Brain microvascular endothelial cell (primary cell): ENCODE measurements at regions not wholly inside any gene's neighbourhood (a gene's known extent, or its start where the extent isn't known, plus 50 kb on each side); places are given as distances from the start of the nearest gene placed in this dataset.

Experiments used
- DNase-seq: peaks from one replicate; pipeline ENCODE4 v3.0.0-alpha.2; 2020
- H3K27ac ChIP-seq: fragments of 250-450 bp; sonication (Bioruptor Pico); 2 replicates; pipeline ENCODE4 v1.5.1; 2020; ENCODE audit warnings: mild to moderate bottlenecking, moderate library complexity
- H3K27me3 ChIP-seq: fragments of 250-450 bp; sonication (Bioruptor Pico); replicated peaks from 2 replicates; pipeline ENCODE4 v1.5.1; 2020; ENCODE audit warnings: mild to moderate bottlenecking
- H3K36me3 ChIP-seq: fragments of 250-450 bp; sonication (Bioruptor Pico); replicated peaks from 2 replicates; pipeline ENCODE4 v1.5.1; 2020; ENCODE audit warnings: mild to moderate bottlenecking
- H3K4me3 ChIP-seq: 2 replicates; pipeline ENCODE4 v1.5.1; 2011; ENCODE audit warnings: low read depth, mild to moderate bottlenecking, control low read depth, low read length, moderate library complexity
- in situ Hi-C: cut with HindIII; loops from 2 replicates; pipeline ENCODE4 v1.10.0; 2017; ENCODE audit warnings: low sequenced_read_pairs, low pct_ligation_motif_present
- TF ChIP-seq, protein P1 (sequence below): IDR thresholded peaks from 2 replicates; pipeline ENCODE4 v1.5.1; 2011; ENCODE audit warnings: low read depth, mild to moderate bottlenecking, moderate library complexity, low read length, control low read depth, inconsistent platforms; ENCODE audit errors: missing control alignments

DNA sequence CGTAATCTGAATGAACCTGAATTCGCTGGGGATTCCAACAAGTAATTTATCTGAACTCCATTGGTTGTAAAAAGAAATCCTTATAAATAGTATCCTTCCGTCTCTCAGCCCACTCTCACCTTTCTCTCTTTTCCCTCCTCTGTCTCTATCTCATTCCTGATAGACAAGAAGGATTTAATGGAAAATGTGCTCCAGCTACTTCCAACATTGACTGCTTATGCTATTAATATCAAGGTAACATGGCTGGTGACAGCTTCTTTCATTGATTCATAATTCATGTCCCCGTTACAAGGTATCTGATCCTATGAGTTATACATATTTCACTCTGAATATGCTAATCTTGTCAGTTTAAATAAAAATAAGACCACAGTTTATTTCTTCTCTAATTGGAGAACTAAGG is 326.8 kb downstream of the RASEF start:
- Histone ChIP-seq H3K36me3 (no peaks in the 10 kb centered on the region), H3K27ac (no peak overlapping the region), H3K27me3 (no peaks in the 10 kb centered on the region), H3K4me3 (no peak overlapping the region)
- TF ChIP-seq, protein P1, sequence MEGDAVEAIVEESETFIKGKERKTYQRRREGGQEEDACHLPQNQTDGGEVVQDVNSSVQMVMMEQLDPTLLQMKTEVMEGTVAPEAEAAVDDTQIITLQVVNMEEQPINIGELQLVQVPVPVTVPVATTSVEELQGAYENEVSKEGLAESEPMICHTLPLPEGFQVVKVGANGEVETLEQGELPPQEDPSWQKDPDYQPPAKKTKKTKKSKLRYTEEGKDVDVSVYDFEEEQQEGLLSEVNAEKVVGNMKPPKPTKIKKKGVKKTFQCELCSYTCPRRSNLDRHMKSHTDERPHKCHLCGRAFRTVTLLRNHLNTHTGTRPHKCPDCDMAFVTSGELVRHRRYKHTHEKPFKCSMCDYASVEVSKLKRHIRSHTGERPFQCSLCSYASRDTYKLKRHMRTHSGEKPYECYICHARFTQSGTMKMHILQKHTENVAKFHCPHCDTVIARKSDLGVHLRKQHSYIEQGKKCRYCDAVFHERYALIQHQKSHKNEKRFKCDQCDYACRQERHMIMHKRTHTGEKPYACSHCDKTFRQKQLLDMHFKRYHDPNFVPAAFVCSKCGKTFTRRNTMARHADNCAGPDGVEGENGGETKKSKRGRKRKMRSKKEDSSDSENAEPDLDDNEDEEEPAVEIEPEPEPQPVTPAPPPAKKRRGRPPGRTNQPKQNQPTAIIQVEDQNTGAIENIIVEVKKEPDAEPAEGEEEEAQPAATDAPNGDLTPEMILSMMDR = no peak
- in situ Hi-C loops = no loop called here
- DNase-seq = no peak

DNA sequence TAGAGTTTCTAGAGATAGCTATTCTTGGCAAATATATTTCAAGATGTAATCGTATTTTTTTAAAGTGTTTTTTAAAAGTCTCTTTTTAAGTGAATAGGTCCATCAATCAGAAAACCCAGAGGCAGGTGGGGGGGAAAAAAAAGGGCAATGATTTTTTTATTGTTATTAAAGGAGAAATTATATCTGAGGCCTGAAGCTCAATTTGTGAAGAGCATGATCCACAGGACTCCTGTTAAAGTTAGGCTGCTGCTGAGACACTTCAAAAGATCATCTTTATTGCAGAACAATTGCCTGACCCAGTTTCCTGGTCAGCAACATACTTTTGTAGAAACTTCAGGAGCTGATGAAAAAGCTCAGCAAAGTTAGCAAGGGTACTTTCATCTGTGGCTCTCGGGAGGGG is 326.2 kb downstream of the RASEF start:
- Histone ChIP-seq H3K36me3 (no peaks in the 10 kb centered on the region), H3K4me3 (no peak overlapping the region), H3K27ac (no peak overlapping the region), H3K27me3 (no peaks in the 10 kb centered on the region)
- in situ Hi-C loops = no loop called here
- no peak for DNase-seq
- TF ChIP-seq, protein P1 = no peak

DNA sequence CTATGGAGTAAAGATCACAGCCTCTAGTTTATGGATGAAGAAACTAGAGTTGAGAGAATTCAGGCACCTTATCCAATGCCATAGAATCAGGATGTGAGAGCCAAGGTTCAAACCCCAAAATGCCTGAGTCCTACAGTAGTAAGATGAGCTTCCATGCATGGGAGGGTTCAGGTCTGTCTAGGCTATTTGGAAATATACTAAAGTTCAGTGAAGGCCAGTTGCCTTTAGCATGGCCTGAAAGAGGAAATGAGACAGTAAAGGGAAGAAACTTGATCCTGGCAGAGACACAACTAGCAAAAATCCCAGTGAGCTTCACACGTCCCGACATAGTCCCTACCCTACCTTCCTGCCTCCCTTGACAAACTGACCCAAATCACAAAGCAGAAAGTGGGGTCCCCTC is 317.0 kb downstream of the RASEF start:
- H3K27ac ChIP-seq = no peak overlapping the region
- TF ChIP-seq, protein P1 = no peak
- DNase-seq = no peak
- in situ Hi-C loops = no loop called here
- H3K27me3 ChIP-seq = no peaks in the 10 kb centered on the region
- no peaks in the 10 kb centered on the region for H3K36me3 ChIP-seq
- H3K4me3 ChIP-seq = no peak overlapping the region

DNA sequence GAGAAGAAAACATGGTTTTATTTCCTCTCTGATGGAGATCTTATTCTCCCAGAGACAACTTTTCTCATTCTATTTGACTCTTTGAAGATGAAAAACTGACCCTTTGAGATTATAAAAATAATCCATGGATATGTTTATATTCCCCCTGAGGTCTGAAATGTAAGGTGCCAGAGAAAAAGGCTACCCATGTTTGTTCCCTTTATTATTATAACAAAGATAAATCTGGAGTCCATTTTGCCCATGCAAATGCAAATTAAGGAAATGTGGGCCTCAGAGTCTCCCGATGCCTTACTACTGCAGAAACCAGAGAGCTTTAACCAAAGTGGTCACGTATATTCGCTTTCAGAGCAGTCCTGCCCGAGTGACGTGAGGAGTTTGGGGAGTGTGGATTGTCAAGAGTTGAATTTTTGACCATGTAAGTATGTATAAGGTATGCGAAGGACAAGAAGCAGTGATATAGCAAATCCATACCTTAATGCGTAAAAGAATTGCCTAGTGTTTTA is 312.5 kb downstream of the RASEF start:
- no peak for DNase-seq
- in situ Hi-C loops = no loop called here
- Histone ChIP-seq H3K27ac (no peak overlapping the region), H3K36me3 (no peaks in the 10 kb centered on the region), H3K4me3 (no peak overlapping the region), H3K27me3 (no peaks in the 10 kb centered on the region)
- TF ChIP-seq, protein P1 = no peak

DNA sequence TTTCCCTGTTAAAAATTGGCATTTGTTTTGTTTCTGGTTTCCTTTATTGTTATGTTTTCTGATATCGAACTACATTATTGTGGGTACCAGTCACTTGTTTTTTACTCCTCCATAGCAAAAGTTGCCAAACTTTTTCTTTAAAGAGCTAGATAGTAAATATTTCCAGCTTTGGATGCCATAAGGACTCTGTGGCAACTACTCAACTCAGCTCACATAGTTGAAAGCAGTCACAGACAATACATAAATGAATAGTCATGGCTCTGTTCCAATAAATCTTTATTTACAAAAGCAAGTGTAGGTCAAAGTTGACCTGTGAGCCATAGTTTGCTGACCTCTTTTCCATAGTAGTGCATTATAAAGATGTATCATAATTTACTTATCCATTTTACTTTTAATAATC is 305.0 kb downstream of the RASEF start:
- no peaks in the 10 kb centered on the region for H3K27me3 ChIP-seq
- no peaks in the 10 kb centered on the region for H3K36me3 ChIP-seq
- H3K4me3 ChIP-seq = no peak overlapping the region
- no peak overlapping the region for H3K27ac ChIP-seq
- in situ Hi-C loops = no loop called here
- DNase-seq = no peak
- TF ChIP-seq, protein P1 = no peak

DNA sequence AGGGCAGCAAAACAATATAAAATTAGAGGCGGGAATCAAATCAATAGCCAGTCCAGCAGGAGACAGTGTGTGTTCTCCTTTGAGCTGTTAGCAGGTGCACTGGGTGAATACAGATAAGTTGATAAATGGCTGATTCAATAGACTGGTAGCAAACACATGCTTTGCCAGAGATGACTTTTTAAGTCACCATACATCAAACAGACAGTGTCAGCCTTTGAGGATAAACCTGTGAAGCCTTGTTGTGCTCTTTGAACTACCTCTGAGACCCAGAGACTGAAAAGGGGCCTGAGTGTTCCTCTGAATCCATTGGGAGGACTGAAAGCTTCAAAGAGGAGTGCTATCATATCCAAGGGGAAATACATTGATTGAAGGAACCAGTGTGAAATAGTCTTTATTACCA is 301.9 kb downstream of the RASEF start:
- DNase-seq = no peak
- no peak overlapping the region for H3K4me3 ChIP-seq
- in situ Hi-C loops = no loop called here
- no peaks in the 10 kb centered on the region for H3K36me3 ChIP-seq
- no peak overlapping the region for H3K27ac ChIP-seq
- TF ChIP-seq, protein P1 = no peak
- H3K27me3 ChIP-seq = no peaks in the 10 kb centered on the region
